Transverse colon (tissue), 4 donors: ENCODE measurements at regions not wholly inside any gene's neighbourhood (a gene's known extent, or its start where the extent isn't known, plus 50 kb on each side); places are given as distances from the start of the nearest gene placed in this dataset.

ENCODE experiments used
- DNase-seq: peaks from one replicate; pipeline ENCODE4 v3.0.0-alpha.2; 2019
- H3K27ac ChIP-seq, 4 donors: fragments of 200-600 bp; sonication (generic); 2 replicates each; pipeline ENCODE4 v1.5.1; 2016 to 2018; ENCODE audit warnings: inconsistent platforms in 4 of 4
- H3K27me3 ChIP-seq: fragments of 200-600 bp; sonication (generic); 2 replicates; pipeline ENCODE4 v1.5.1; 2017; ENCODE audit warnings: inconsistent platforms
- H3K36me3 ChIP-seq, 4 donors: fragments of 200-600 bp; sonication (generic); 2 replicates each; pipeline ENCODE4 v1.5.1; 2017 to 2019; ENCODE audit warnings: inconsistent platforms in 4 of 4
- H3K4me1 ChIP-seq, 4 donors: fragments of 200-600 bp; sonication (generic); 2 replicates each; pipeline ENCODE4 v1.5.1; 2017 to 2020; ENCODE audit warnings: inconsistent platforms in 4 of 4
- H3K4me3 ChIP-seq, 4 donors: fragments of 200-600 bp; sonication (generic); 1 replicate in 1 of 4; 2 replicates in 3 of 4; pipeline versions ENCODE4 v1.5.1 to v1.6.1; 2017 to 2019; ENCODE audit warnings: inconsistent platforms in 4 of 4
- H3K9me3 ChIP-seq, 2 donors: fragments of 200-600 bp; sonication (generic); 2 replicates each; pipeline ENCODE4 v1.5.1; 2017 to 2019; ENCODE audit warnings: inconsistent platforms in 2 of 2
- EP300 ChIP-seq: sonication (generic); formaldehyde crosslinking; IDR thresholded peaks from one replicate; pipeline ENCODE4 v1.6.1; 2017; ENCODE audit warnings: antibody characterized with exemption, low read depth
- POLR2A ChIP-seq: fragments of 450-650 bp; IDR thresholded peaks from one replicate; pipeline ENCODE4 v1.6.1; 2016; ENCODE audit warnings: antibody characterized with exemption, mild to moderate bottlenecking, moderate library complexity
- POLR2AphosphoS5 ChIP-seq, 3 donors: sonication (generic); formaldehyde crosslinking; IDR thresholded peaks; one replicate each; pipeline ENCODE4 v1.6.1; 2016; ENCODE audit warnings: antibody characterized with exemption in 3 of 3
- WGBS, 2 donors: methylation state at CpG; one replicate each; pipeline ENCODE4 v1.1.5; 2018; ENCODE audit warnings: low coverage in 1 of 2; 5-methylcytosine and 5-hydroxymethylcytosine counted together
- in situ Hi-C, 4 donors: fragments of 200-750 bp; cut with MboI; loops; one replicate each; pipeline versions ENCODE4 v1.15.0 to v1.15.1; 2017; ENCODE audit warnings: low sequenced_read_pairs in 3 of 4, low pct_ligation_motif_present in 1 of 4, low pct_unique_long_range_greater_than_20kb in 1 of 4
- intact Hi-C: fragments of 100-400 bp; cut with DNase I; formaldehyde crosslinking; loops from one replicate; pipeline ENCODE4 v1.15.1; 2023; ENCODE audit warnings: low total_unique reads
- TF ChIP-seq, protein P1 (sequence below), 5 experiments: fragments of 200-600 bp in 3 of 5; fragments of 450-650 bp in 2 of 5; sonication (generic) in 3 of 5; IDR thresholded peaks; 1 replicate in 2 of 5; 2 replicates in 3 of 5; pipeline ENCODE4 v1.5.1; 2016 to 2017; ENCODE audit warnings: antibody characterized with exemption in 5 of 5, inconsistent platforms in 3 of 5, mild to moderate bottlenecking in 2 of 5, moderate library complexity in 1 of 5

DNA sequence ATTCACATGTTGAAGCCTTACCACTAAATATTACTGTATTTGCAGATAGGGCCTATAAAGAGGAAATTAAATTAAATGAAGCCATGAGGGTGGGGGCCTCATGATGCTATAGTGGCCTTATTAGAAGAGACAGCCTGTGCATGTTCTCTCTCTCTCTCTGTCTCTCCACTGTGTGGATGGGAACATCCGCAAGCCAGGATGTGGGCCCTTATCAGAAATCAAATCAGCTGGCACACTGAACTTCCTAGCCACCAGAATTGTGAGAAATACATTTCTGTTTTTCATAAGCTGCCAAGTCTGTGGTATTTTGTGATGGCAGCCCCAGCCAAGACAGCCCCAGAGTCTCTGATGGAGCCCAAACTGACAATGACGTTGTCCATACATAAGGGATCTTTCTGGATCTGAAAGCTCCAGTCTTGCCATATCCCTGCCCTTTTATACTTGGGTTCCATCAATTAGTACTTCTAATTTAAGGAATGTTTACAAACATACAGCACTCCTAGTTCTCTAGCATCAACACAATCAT lies 300.5 kb upstream of the ATP10B start:
- TF ChIP-seq POLR2AphosphoS5 (IDR thresholded peaks at IDR 0.05) (no peak), POLR2A (no peak), EP300 (no peak)
- TF ChIP-seq, protein P1, sequence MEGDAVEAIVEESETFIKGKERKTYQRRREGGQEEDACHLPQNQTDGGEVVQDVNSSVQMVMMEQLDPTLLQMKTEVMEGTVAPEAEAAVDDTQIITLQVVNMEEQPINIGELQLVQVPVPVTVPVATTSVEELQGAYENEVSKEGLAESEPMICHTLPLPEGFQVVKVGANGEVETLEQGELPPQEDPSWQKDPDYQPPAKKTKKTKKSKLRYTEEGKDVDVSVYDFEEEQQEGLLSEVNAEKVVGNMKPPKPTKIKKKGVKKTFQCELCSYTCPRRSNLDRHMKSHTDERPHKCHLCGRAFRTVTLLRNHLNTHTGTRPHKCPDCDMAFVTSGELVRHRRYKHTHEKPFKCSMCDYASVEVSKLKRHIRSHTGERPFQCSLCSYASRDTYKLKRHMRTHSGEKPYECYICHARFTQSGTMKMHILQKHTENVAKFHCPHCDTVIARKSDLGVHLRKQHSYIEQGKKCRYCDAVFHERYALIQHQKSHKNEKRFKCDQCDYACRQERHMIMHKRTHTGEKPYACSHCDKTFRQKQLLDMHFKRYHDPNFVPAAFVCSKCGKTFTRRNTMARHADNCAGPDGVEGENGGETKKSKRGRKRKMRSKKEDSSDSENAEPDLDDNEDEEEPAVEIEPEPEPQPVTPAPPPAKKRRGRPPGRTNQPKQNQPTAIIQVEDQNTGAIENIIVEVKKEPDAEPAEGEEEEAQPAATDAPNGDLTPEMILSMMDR (IDR thresholded peaks at IDR 0.05): no peak
- WGBS, 2 donors: 73 to 85% methylated on average over 2 of the region's 2 CpGs
- H3K27me3 ChIP-seq: no peaks in the 10 kb centered on the region
- DNase-seq: no peak
- intact Hi-C loops (no loop called here), in situ Hi-C loops (no loop called here)
- no peaks in the 10 kb centered on the region for H3K36me3 ChIP-seq
- no peak overlapping the region for H3K27ac ChIP-seq
- H3K4me1 ChIP-seq: no peaks in the 10 kb centered on the region
- H3K9me3 ChIP-seq: no peaks in the 10 kb centered on the region
- H3K4me3 ChIP-seq: no peak overlapping the region

- Histone ChIP-seq H3K27ac (no peak overlapping the region), H3K9me3 (no peaks in the 10 kb centered on the region), H3K27me3 (no peaks in the 10 kb centered on the region), H3K4me3 (no peak overlapping the region), H3K36me3 (no peaks in the 10 kb centered on the region), H3K4me1 (no peaks in the 10 kb centered on the region)
- TF ChIP-seq, protein P1 (IDR thresholded peaks at IDR 0.05): no peak
- TF ChIP-seq EP300 (no peak), POLR2A (no peak), POLR2AphosphoS5 (IDR thresholded peaks at IDR 0.05) (no peak)
- 71 to 73% methylated on average over 2 of the region's 2 CpGs for WGBS, 2 donors
- in situ Hi-C loops: no loop called here
- DNase-seq: no peak
- intact Hi-C loops: no loop called here
Measured at GRCh38 chr5:161150441-161150988, 298.5 kb upstream of the ATP10B start.

DNA sequence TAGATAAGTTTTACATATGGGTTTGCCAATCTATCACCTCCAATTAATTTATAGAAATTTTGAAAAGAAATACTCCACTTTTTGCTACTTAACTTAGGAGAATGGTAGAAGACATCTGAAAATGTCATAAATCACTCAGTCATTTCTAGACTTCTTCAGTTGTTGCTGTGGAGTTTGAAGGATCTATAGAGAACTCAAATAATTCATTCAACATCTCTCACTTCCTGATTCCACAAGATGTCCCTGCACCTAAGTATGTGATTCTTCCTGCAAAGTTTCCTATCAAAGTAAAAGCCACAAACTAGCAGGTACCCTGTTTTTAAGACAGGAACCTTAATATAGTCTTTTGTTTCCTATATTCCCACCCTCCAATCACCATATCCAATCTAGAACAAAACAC lies 297.1 kb upstream of the ATP10B start:
- Histone ChIP-seq H3K4me3 (no peak overlapping the region), H3K9me3 (no peaks in the 10 kb centered on the region), H3K4me1 (no peaks in the 10 kb centered on the region), H3K36me3 (no peaks in the 10 kb centered on the region), H3K27me3 (no peaks in the 10 kb centered on the region), H3K27ac (no peak overlapping the region)
- DNase-seq: no peak
- no peak for TF ChIP-seq EP300
- TF ChIP-seq, protein P1 (IDR thresholded peaks at IDR 0.05): no peak
- no peak for TF ChIP-seq POLR2AphosphoS5 (IDR thresholded peaks at IDR 0.05)
- TF ChIP-seq POLR2A: no peak
- intact Hi-C loops (no loop called here), in situ Hi-C loops (no loop called here)

DNA sequence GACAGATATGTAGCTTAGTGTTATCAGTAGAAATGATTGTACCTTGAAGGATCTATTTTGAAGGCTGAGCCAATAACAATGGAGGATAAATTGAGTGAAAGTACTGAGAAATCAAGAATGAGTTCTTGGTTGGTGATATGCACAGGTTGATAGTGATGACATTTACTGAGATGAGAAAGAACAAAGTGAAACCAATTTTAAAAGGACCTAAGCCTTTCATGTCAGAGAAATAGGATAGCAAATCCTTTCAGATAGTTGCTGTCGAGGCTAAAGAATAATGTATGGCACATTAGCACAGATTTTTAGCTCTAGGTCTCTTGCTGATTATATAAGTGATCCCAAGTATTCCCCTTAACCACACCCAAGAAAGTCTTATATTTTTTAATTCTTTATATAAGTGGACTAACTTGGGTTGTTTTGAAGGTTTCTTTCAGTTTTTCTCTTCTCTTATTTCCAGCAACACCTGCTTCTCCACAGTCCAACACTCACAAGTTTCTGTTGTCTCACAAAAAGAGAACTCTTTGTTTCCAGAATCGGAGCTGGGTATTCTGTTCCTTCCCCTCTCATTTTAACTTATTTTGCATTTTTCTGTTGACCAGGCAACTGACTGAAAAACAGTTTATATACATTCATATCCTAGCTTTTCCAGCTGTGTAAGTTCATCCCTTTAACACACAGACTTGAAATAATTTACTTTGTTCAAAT lies 286.9 kb upstream of the ATP10B start:
- no peaks in the 10 kb centered on the region for H3K27me3 ChIP-seq
- DNase-seq: no peak
- TF ChIP-seq POLR2AphosphoS5 (IDR thresholded peaks at IDR 0.05) (no peak), EP300 (no peak), POLR2A (no peak)
- TF ChIP-seq, protein P1 (IDR thresholded peaks at IDR 0.05): no peak
- intact Hi-C loops (no loop called here), in situ Hi-C loops (no loop called here)
- no peaks in the 10 kb centered on the region for H3K36me3 ChIP-seq
- H3K4me3 ChIP-seq: no peak overlapping the region
- 65 to 80% methylated on average over 2 of the region's 2 CpGs for WGBS, 2 donors
- no peaks in the 10 kb centered on the region for H3K4me1 ChIP-seq
- no peak overlapping the region for H3K27ac ChIP-seq
- no peaks in the 10 kb centered on the region for H3K9me3 ChIP-seq
